ENCODE measurements at regions not wholly inside any gene's neighbourhood (a gene's known extent, or its start where the extent isn't known, plus 50 kb on each side); places are given as distances from the start of the nearest gene placed in this dataset.
"Not testable (repeated sequence)": the region's sequence is repeated elsewhere in the genome, so short reads cannot be mapped to it uniquely, and the experiment has no call there.

GRCh38 chr20:26094498-26094897 lies 397.8 kb upstream of the ZNF337 start:
- H3K79me1 ChIP-seq (ENCODE audit: low read length); H3K18ac ChIP-seq (ENCODE audit: low read length): not testable (repeated sequence)

GRCh38 chr20:26091921-26092320 lies 395.3 kb upstream of the ZNF337 start:
- no CpG with 5 or more reads among the region's 7 CpGs for WGBS (ENCODE audit: extremely low coverage, insufficient coverage, insufficient read length)
- H2AFZ ChIP-seq (ENCODE audit: insufficient read depth, low read length, poor library complexity); H2AK5ac ChIP-seq (ENCODE audit: low read length); H3K36me3 ChIP-seq (ENCODE audit: control insufficient read depth in 1 of 2, insufficient read depth in 2 of 2, low read length in 2 of 2); H3K4me3 ChIP-seq (ENCODE audit: low read depth, low read length); H2BK5ac ChIP-seq (ENCODE audit: low read depth, low read length, poor library complexity); H2BK120ac ChIP-seq (ENCODE audit: insufficient read depth, low read length, poor library complexity); H3K4me1 ChIP-seq (ENCODE audit: control insufficient read depth in 1 of 2, insufficient read depth in 2 of 2, low read length in 2 of 2); H3K4me2 ChIP-seq (ENCODE audit: low read length); H4K12ac ChIP-seq (ENCODE audit: low read depth, low read length); H2BK12ac ChIP-seq (ENCODE audit: low read length); H3K23ac ChIP-seq (ENCODE audit: low read length); H3K79me2 ChIP-seq (ENCODE audit: control insufficient read depth, insufficient read depth, low read length, poor library complexity); H3K27me3 ChIP-seq (ENCODE audit: insufficient read depth, low read length); H3K14ac ChIP-seq (ENCODE audit: low read length); H3K79me1 ChIP-seq (ENCODE audit: low read length); H4K91ac ChIP-seq (ENCODE audit: low read depth, low read length); H3K27ac ChIP-seq (ENCODE audit: low read depth, low read length); DNase-seq; H3K9ac ChIP-seq (ENCODE audit: low read length); H3K4ac ChIP-seq (ENCODE audit: low read depth, low read length); H4K8ac ChIP-seq (ENCODE audit: low read depth, low read length); H3K9me3 ChIP-seq (ENCODE audit: insufficient read depth, low read depth, low read length); H3K18ac ChIP-seq (ENCODE audit: low read length): not testable (repeated sequence)

More at GRCh38 chr20:26094498-26094897, 397.8 kb upstream of the ZNF337 start:
- not testable (repeated sequence) for H4K12ac ChIP-seq (ENCODE audit: low read depth, low read length); H2AK5ac ChIP-seq (ENCODE audit: low read length); H2AFZ ChIP-seq (ENCODE audit: insufficient read depth, low read length, poor library complexity); H3K14ac ChIP-seq (ENCODE audit: low read length); H3K27me3 ChIP-seq (ENCODE audit: insufficient read depth, low read length); H3K27ac ChIP-seq (ENCODE audit: low read depth, low read length); H3K79me2 ChIP-seq (ENCODE audit: control insufficient read depth, insufficient read depth, low read length, poor library complexity); H3K4me2 ChIP-seq (ENCODE audit: low read length); H2BK5ac ChIP-seq (ENCODE audit: low read depth, low read length, poor library complexity); H3K4me1 ChIP-seq (ENCODE audit: control insufficient read depth in 1 of 2, insufficient read depth in 2 of 2, low read length in 2 of 2); DNase-seq; H3K23ac ChIP-seq (ENCODE audit: low read length); H3K4me3 ChIP-seq (ENCODE audit: low read depth, low read length); H3K4ac ChIP-seq (ENCODE audit: low read depth, low read length); H3K9me3 ChIP-seq (ENCODE audit: insufficient read depth, low read depth, low read length); H2BK12ac ChIP-seq (ENCODE audit: low read length); H4K8ac ChIP-seq (ENCODE audit: low read depth, low read length); H4K91ac ChIP-seq (ENCODE audit: low read depth, low read length); H3K9ac ChIP-seq (ENCODE audit: low read length); H3K36me3 ChIP-seq (ENCODE audit: control insufficient read depth in 1 of 2, insufficient read depth in 2 of 2, low read length in 2 of 2); H2BK120ac ChIP-seq (ENCODE audit: insufficient read depth, low read length, poor library complexity)
- WGBS (ENCODE audit: extremely low coverage, insufficient coverage, insufficient read length), result 100% methylated on average over 1 of the region's 1 CpG

GRCh38 chr20:26086195-26086594 lies 389.5 kb upstream of the ZNF337 start:
- H3K23ac ChIP-seq (ENCODE audit: low read length); H2AK5ac ChIP-seq (ENCODE audit: low read length); H3K79me1 ChIP-seq (ENCODE audit: low read length); H3K4ac ChIP-seq (ENCODE audit: low read depth, low read length); H2AFZ ChIP-seq (ENCODE audit: insufficient read depth, low read length, poor library complexity); H4K12ac ChIP-seq (ENCODE audit: low read depth, low read length); H2BK12ac ChIP-seq (ENCODE audit: low read length); H3K9me3 ChIP-seq (ENCODE audit: insufficient read depth, low read depth, low read length); H3K27ac ChIP-seq (ENCODE audit: low read depth, low read length); H3K4me1 ChIP-seq (ENCODE audit: control insufficient read depth in 1 of 2, insufficient read depth in 2 of 2, low read length in 2 of 2); H3K4me2 ChIP-seq (ENCODE audit: low read length); H2BK120ac ChIP-seq (ENCODE audit: insufficient read depth, low read length, poor library complexity); H3K18ac ChIP-seq (ENCODE audit: low read length); H4K8ac ChIP-seq (ENCODE audit: low read depth, low read length); DNase-seq; H2BK5ac ChIP-seq (ENCODE audit: low read depth, low read length, poor library complexity); H3K27me3 ChIP-seq (ENCODE audit: insufficient read depth, low read length); H3K79me2 ChIP-seq (ENCODE audit: control insufficient read depth, insufficient read depth, low read length, poor library complexity); H3K9ac ChIP-seq (ENCODE audit: low read length); H3K14ac ChIP-seq (ENCODE audit: low read length); H4K91ac ChIP-seq (ENCODE audit: low read depth, low read length); H3K36me3 ChIP-seq (ENCODE audit: control insufficient read depth in 1 of 2, insufficient read depth in 2 of 2, low read length in 2 of 2); H3K4me3 ChIP-seq (ENCODE audit: low read depth, low read length): not testable (repeated sequence)
- WGBS (ENCODE audit: extremely low coverage, insufficient coverage, insufficient read length), result no CpG with 5 or more reads among the region's 5 CpGs

GRCh38 chr20:26073972-26074371 lies 377.3 kb upstream of the ZNF337 start:
- H4K91ac ChIP-seq (ENCODE audit: low read depth, low read length); H3K27me3 ChIP-seq (ENCODE audit: insufficient read depth, low read length); H2AFZ ChIP-seq (ENCODE audit: insufficient read depth, low read length, poor library complexity); H3K9ac ChIP-seq (ENCODE audit: low read length); H3K4ac ChIP-seq (ENCODE audit: low read depth, low read length); H3K79me1 ChIP-seq (ENCODE audit: low read length); H3K4me3 ChIP-seq (ENCODE audit: low read depth, low read length); H4K8ac ChIP-seq (ENCODE audit: low read depth, low read length); H3K79me2 ChIP-seq (ENCODE audit: control insufficient read depth, insufficient read depth, low read length, poor library complexity); H3K14ac ChIP-seq (ENCODE audit: low read length); H3K36me3 ChIP-seq (ENCODE audit: control insufficient read depth in 1 of 2, insufficient read depth in 2 of 2, low read length in 2 of 2); H2AK5ac ChIP-seq (ENCODE audit: low read length); H3K27ac ChIP-seq (ENCODE audit: low read depth, low read length); H3K4me1 ChIP-seq (ENCODE audit: control insufficient read depth in 1 of 2, insufficient read depth in 2 of 2, low read length in 2 of 2); DNase-seq; H3K9me3 ChIP-seq (ENCODE audit: insufficient read depth, low read depth, low read length); H2BK5ac ChIP-seq (ENCODE audit: low read depth, low read length, poor library complexity); H3K4me2 ChIP-seq (ENCODE audit: low read length); H2BK12ac ChIP-seq (ENCODE audit: low read length); H4K12ac ChIP-seq (ENCODE audit: low read depth, low read length); H3K23ac ChIP-seq (ENCODE audit: low read length); H3K18ac ChIP-seq (ENCODE audit: low read length); H2BK120ac ChIP-seq (ENCODE audit: insufficient read depth, low read length, poor library complexity): not testable (repeated sequence)
- WGBS (ENCODE audit: extremely low coverage, insufficient coverage, insufficient read length), result 100% methylated on average over 3 of the region's 4 CpGs
